ENCODE measurements at regions not wholly inside any gene's neighbourhood (a gene's known extent, or its start where the extent isn't known, plus 50 kb on each side); places are given as distances from the start of the nearest gene placed in this dataset.
"Not testable (repeated sequence)": the region's sequence is repeated elsewhere in the genome, so short reads cannot be mapped to it uniquely, and the experiment has no call there.

DNA sequence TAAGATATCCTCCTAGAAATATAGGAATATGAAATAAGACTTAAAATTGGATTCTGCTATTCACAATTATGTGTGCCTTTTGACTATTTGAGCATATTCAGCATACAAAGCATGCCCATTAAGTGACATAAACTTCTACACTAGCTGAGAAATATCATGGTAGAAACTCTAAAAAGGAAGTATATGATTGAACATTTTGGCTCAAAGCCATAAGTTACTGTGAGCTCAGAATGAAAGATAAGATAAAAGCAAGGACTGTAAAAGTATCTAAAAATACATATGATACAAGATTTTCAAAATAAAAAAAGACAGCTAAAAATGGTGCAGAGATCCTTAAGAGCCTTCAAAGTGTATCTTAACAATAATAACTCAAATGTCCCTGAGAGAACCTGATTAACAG lies 340.5 kb upstream of the SLC39A10 start:
- in situ Hi-C loops (cut with HindIII; ENCODE audit: low pct_unique_long_range_greater_than_20kb, low sequenced_read_pairs) = no loop called here
- DNase-seq (ENCODE audit: low read depth) = no peak

DNA sequence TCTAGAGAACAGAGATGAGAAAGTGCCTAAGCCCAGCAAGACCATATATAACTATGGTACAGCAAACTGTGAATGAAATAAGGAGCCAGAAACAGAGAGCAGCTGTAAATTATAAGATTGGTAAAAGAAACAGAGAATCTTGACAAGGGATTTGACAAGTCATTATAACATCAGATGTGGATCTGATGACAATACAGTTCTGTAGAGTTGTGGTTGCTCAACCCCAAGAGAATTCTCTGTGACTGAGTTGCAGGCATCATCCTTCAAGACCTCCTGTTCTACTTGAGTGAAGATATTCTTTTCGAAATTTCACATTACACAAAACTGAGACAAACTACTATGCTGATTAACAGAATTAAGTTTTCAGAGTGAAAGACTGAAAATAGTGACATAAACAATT lies 343.1 kb upstream of the SLC39A10 start:
- in situ Hi-C loops (cut with HindIII; ENCODE audit: low pct_unique_long_range_greater_than_20kb, low sequenced_read_pairs) = no loop called here
- no peak for DNase-seq (ENCODE audit: low read depth)

DNA sequence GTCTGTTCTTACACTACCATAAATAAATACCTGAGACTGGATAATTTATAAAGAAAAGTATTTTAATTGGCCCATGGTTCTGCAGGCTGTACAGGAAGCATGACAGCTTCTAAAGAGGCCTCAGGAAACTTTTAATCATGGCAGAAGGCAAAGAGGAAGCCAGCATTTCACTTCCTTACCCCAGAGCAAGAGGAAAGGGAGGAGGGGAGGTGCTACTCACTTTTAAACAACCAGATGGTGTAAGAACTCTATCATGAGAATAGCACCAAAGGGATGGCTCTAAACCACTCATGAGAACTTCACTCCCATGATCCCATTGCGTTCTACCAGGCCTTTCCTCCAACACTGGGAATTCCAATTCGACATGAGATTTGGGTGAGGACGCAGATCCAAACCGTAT lies 344.4 kb upstream of the SLC39A10 start:
- no peak for DNase-seq (ENCODE audit: low read depth)
- in situ Hi-C loops (cut with HindIII; ENCODE audit: low pct_unique_long_range_greater_than_20kb, low sequenced_read_pairs) = no loop called here

DNA sequence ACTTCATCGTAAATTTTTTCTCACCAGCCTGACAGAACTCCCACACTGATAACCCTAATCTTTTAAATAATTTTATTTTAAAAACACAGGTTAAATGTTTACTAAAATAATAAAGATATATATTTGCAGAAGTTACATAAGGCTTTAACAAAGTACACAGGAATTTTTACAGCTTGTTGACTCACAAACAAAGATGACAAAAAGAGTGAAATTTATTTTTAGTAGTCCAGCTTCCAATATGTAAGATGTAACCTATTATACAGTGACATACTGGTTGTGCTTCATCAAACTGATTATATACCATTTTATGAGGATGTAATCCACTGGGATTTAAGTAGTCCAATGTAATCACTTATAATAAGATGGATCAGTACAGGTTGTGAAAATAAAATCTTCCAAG lies 348.9 kb upstream of the SLC39A10 start:
- in situ Hi-C loops (cut with HindIII; ENCODE audit: low pct_unique_long_range_greater_than_20kb, low sequenced_read_pairs) = no loop called here
- DNase-seq (ENCODE audit: low read depth) = no peak

DNA sequence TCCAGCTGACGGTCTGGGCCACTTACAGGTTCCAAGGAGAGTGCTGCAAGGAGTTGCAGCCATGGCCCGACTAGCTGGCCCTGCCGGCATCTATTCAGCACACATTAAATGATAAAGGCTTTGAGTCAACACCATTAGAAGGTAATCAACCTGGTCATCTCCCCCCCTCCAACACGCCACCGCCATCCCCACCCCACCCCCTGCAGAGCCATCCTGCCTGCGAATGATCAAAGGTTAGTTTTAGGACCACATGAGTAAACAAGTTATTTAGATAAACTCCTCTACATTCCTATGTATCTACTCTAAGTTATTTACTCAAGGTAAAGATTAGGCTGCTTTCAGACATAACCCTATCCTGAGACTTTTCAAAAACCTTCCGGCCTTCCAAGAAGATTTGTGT lies 349.3 kb upstream of the SLC39A10 start:
- no peak for DNase-seq (ENCODE audit: low read depth)
- in situ Hi-C loops (cut with HindIII; ENCODE audit: low pct_unique_long_range_greater_than_20kb, low sequenced_read_pairs) = no loop called here

DNA sequence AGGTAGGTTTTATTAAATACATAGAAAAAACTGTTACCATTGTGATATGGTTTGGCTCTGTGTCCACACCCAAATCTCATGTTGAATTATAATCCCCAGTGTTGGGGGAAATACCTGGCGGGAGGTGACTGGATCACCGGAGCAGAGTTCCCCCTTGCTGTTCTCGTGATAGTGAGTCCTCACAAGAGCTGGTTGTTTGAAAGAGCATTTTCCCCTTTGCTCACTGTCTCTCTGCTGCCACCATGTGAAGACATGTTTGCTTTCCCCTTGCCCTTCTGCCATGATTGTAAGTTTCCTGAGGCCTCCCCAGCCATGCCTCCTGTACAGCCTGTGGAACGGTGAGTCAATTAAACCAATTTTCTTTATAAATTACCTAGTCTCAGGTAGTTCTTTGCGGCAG lies 352.7 kb upstream of the SLC39A10 start:
- in situ Hi-C loops (cut with HindIII; ENCODE audit: low pct_unique_long_range_greater_than_20kb, low sequenced_read_pairs) = no loop called here
- peak; percentile 12 for DNase-seq (ENCODE audit: low read depth)

DNA sequence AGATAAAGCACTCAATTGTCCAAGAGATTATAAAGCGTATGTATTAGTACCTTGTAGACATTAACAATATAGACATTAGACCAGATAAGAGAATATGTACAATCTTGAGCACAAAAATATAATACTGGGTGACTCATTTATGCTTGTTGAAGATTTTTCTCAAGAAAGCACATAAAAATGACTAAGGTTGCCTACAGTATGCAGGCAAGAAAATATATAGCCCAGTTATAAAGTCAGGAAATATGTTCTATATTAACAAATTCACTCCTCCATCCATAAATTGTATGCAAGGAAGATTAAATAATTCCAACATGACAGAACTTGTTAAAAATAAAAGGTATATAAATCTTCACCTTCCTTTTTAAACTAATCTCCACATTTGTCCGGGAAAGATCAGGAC lies 356.4 kb upstream of the SLC39A10 start:
- in situ Hi-C loops (cut with HindIII; ENCODE audit: low pct_unique_long_range_greater_than_20kb, low sequenced_read_pairs) = no loop called here
- DNase-seq (ENCODE audit: low read depth) = no peak

DNA sequence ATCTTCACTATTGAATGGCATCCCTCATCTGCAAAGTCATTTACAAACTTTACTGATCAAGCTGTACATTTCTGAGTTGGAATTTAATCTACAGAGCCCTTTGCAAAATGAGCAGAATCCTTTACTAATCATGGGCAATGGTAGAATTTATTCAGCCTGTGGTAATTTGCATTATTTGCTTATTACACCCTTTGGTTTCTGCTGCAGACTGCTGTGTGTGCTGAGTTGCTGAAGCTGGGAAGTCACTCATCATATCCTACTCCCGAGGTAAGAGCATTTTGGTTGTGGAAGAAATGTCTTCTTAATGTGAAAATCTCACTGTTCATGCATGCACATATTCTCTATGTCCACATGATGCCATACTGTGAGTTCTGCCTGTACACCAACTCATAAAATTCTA lies 357.4 kb upstream of the SLC39A10 start:
- in situ Hi-C loops (cut with HindIII; ENCODE audit: low pct_unique_long_range_greater_than_20kb, low sequenced_read_pairs) = no loop called here
- DNase-seq (ENCODE audit: low read depth) = no peak

DNA sequence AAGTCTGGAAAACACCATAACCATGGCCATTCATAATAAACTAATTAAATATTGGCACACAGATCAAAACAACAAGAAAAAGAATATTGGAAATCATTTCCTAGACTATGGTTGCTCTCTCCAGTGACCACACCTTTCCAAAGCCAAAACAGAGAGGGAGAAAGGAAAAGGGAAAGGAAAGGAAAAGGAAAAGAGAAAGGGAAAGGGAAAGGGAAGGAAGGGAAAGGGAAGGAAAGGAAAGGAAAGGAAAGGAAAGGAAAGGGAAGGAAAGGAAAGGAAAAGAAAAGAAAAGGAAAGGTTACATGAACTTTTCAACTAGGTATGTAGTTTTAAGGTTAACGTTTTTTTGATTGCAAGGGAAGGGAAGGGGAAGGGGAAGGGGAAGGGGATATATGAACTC lies 360.5 kb upstream of the SLC39A10 start:
- in situ Hi-C loops (cut with HindIII; ENCODE audit: low pct_unique_long_range_greater_than_20kb, low sequenced_read_pairs) = no loop called here
- DNase-seq (ENCODE audit: low read depth) = no peak

DNA sequence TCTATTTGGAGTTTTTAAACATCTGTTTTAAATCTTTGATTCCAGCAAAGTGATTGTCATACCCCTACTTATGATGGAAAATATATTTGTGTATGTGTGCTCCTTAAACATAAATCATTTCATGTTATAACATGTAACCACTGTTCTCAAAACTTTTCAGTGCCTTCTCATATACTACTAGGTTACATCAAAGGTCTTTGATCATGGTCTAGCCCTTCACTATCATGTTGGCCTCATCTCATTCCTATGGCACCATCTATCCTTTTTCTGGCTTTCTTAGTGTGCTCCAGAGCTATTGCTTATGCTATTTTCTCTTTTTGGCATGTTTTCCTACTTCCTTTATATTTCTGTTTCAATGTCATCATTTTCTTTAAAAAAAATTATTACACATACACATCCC lies 367.9 kb upstream of the SLC39A10 start:
- in situ Hi-C loops (cut with HindIII; ENCODE audit: low pct_unique_long_range_greater_than_20kb, low sequenced_read_pairs) = no loop called here
- DNase-seq (ENCODE audit: low read depth) = no peak

DNA sequence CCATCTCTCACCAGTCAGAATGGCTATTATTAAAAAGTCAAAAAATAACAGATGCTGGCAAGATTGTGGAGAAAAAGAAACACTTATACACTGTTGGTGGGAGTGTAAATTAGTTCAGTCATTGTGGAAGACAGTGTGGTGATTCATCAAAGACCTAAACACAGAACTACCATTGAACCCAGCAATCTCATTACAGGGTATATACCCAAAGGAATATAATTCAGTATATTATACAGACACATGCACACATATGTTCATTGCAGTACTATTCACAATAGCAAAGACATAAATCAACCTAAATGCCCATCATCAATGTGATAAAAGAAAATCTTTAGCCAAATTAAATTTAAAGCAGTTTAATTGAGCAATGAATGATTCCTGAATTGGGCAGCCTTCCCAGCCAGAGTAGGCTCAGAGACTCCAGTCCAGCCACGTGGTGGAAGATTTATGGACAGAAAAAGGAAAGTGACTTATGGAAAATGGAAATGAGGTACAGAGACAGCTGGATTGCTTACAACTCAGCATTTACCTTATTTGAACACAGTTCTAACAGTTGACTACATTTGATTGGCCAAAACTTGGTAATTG lies 377.1 kb upstream of the SLC39A10 start:
- DNase-seq (ENCODE audit: low read depth) = no peak
- in situ Hi-C loops (cut with HindIII; ENCODE audit: low pct_unique_long_range_greater_than_20kb, low sequenced_read_pairs) = no loop called here

DNA sequence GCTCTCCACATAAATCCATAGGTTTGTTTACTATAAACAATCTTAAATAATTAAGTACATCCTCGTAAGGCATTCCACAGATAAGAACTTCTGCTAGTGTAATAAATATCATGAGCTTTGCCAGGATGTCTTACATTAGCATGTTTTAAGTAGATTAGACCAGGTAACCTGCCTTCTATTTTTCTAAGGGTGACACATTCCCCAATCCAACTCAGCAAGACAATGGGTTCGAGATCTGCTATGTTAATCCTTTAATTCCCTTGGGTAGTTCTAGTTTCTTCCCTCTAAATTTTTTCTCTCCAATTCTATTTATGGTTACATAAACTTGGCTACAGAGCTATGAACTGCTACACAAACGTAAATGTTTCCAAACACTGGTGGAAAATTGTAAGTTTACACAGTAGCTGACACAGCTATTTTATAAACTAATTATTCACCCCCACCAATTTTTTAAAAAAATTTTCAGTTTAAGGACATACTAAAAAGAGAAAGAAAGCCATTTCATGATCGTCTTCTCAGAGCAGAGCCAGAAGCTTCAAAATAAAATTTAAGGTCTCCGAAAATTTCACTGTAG lies 386.5 kb upstream of the SLC39A10 start:
- no peak for DNase-seq (ENCODE audit: low read depth)
- in situ Hi-C loops (cut with HindIII; ENCODE audit: low pct_unique_long_range_greater_than_20kb, low sequenced_read_pairs) = no loop called here

DNA sequence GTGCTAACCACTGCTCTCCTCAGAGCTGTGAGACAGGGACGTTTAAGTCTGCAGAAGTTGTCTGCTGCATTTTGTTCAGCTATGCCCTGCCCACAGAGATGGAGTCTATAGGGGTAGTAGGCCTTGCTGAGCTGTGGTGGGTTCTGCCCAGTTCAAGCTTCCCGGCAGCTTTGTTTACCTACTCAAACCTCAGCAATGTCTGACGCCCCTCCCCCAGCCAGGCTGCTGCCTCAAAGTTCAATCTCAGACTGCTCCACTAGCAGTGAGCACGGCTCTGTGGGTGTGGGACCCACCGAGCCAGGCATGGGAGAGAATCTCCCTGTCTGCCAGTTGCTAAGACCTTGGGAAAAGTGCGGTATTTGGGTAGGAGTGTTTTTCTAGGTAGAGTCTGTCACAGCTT lies 387.8 kb upstream of the SLC39A10 start:
- no peak for DNase-seq (ENCODE audit: low read depth)
- in situ Hi-C loops (cut with HindIII; ENCODE audit: low pct_unique_long_range_greater_than_20kb, low sequenced_read_pairs) = no loop called here

DNA sequence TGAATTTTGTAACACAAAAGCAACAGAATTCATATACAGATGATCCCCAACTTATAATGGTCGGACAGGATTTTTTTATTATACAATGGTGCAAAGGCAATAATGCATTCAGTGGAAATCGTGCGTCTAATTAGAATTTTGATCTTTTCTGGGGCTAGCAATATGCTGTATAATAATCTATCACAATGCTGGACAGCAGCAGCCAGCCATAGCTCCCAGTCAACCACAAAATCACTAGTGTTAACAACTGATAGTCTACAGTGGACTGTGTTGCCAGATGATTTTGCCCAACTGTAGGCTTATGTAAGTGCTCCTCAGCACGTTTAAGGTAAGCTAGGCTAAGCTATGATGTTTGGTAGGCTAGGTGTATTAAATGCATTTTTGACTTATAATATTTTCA lies 399.0 kb upstream of the SLC39A10 start:
- no peak for DNase-seq (ENCODE audit: low read depth)
- in situ Hi-C loops (cut with HindIII; ENCODE audit: low pct_unique_long_range_greater_than_20kb, low sequenced_read_pairs) = no loop called here

DNA sequence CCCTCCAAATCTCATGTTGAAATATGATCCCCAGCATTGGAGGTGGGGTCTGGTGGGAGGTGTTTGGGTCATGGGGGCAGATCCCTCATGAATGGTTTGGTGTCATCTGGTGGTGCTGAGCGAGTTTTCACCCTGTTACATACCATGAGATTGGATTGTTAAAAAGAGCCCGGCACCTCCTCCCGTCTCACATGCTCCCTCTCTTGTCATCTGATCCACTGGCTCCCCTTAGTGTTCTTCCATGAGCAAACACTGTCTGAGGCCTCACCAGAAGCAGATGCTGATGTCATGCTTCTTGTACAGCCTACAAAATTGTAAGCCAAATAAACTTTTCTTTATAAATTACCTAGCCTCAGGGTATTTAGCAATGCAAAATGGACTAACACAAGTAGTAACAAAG lies 405.0 kb upstream of the SLC39A10 start:
- DNase-seq (ENCODE audit: low read depth) = peak; percentile 54
- in situ Hi-C loops (cut with HindIII; ENCODE audit: low pct_unique_long_range_greater_than_20kb, low sequenced_read_pairs) = no loop called here

DNA sequence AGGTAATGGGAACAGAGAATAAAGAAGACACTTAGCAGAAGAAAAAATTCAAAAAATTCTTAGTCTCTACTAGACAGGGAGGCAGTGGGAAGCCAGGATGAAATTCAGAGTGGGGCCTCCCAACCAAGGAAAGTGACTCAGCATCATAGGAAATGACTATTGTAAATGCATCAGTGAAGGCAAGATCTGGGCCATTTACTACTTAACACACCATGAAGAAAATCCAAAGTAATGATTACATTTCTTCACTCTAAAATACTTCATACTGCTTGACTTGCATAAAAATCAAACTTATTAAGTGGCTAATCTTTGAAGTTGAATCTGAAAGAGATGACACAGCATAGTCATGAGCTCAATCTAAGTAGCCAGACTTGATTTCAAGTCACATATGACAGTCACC lies 405.8 kb upstream of the SLC39A10 start:
- peak; percentile 75 for DNase-seq (ENCODE audit: low read depth)
- in situ Hi-C loops (cut with HindIII; ENCODE audit: low pct_unique_long_range_greater_than_20kb, low sequenced_read_pairs) = no loop called here

DNA sequence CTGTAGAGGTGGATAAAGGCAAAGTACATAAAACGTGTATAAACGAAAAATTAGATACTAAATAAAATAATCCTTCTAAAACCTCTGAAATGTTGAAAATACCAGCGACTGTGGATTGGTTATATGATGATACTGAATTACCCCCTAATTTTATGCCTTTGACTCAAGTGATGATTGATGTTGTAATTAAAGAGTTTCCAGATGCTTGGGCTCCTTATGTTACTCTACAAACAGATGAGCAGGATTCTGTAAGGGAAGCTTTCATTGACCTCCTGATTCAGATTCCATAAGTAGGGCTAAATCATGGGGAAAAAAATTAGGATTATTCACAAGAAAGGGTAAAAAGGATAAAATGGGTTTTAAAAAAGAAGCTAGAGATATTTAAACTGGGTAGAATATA lies 418.2 kb upstream of the SLC39A10 start:
- in situ Hi-C loops (cut with HindIII; ENCODE audit: low pct_unique_long_range_greater_than_20kb, low sequenced_read_pairs) = no loop called here
- no peak for DNase-seq (ENCODE audit: low read depth)

DNA sequence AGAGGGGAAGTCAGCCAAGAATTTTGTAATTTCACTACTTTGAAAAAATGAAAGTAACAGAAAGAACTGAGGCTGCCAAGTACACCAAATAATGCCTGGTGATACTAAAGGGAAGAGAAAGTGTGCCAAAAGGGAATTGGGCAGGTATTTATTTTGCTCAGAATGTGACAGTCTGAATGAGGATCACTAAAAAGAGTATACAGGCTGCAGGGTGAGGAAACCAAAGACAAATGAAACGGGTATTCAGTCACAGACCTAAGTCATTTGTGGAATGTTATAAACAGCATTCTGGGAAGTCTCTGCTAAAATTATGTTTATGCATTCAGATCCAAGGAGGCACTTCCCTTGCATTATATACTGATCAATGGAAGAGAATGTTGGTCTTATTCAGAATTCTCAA lies 418.6 kb upstream of the SLC39A10 start:
- in situ Hi-C loops (cut with HindIII; ENCODE audit: low pct_unique_long_range_greater_than_20kb, low sequenced_read_pairs) = no loop called here
- DNase-seq (ENCODE audit: low read depth) = no peak

DNA sequence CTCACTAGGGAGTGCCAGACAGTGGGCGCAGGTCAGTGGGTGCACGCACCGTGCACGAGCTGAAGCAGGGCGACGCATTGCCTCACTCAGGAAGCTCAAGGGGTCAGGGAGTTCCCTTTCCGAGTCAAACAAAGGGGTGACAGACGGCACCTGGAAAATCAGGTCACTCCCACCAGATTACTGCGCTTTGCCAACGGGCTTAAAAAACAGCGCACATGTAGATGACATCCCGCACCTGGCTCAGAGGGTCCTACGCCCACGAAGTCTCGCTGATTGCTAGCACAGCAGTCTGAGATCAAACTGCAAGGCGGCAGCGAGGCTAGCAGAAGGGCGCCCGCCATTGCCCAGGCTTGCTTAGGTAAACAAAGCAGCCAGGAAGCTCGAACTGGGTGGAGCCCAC lies 428.5 kb upstream of the SLC39A10 start:
- DNase-seq (ENCODE audit: low read depth); in situ Hi-C loops (cut with HindIII; ENCODE audit: low pct_unique_long_range_greater_than_20kb, low sequenced_read_pairs): not testable (repeated sequence)

DNA sequence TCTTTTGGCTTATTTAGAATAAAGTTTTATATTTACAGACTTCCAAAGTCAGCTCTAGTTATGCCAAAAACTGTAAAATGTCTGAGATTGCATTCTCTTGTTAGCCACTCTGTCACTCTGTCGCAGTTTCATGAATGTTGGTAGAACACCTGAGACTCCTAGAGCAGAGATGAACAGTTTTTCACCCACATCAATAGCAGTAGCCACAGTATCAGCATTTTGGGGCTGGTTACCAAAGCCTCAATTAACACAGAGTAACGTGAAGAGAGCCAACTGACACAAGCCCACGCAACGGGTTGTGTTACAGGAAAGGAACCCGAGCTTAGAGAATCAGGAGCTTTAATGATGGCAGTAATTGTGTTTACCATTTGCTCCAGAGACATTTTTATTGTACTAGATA lies 443.0 kb upstream of the SLC39A10 start:
- no peak for DNase-seq (ENCODE audit: low read depth)
- in situ Hi-C loops (cut with HindIII; ENCODE audit: low pct_unique_long_range_greater_than_20kb, low sequenced_read_pairs) = no loop called here

DNA sequence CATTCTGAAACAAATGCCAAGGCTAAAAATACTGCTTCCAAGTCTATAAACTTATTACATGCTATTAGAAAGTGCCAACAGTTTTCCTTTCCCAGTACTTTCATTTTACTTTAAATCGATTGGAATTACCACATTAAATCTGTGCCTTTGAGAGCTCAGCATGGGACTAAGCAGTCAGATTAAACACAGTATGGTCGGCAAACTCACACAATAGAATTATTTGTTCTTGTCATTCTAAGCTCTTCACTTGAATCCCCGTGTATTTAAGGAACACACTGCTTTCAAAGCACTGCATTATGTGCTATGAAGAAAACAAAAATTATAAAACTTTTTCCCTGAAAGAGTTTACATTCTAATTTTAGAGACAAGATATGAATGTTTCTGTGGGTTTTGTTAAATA lies 444.4 kb upstream of the SLC39A10 start:
- in situ Hi-C loops (cut with HindIII; ENCODE audit: low pct_unique_long_range_greater_than_20kb, low sequenced_read_pairs) = no loop called here
- no peak for DNase-seq (ENCODE audit: low read depth)

Data from Caki2 (cell line).